Vagina (tissue), 2 donors: ENCODE measurements at regions not wholly inside any gene's neighbourhood (a gene's known extent, or its start where the extent isn't known, plus 50 kb on each side); places are given as distances from the start of the nearest gene placed in this dataset.

ENCODE experiments used
- DNase-seq, 2 donors: peaks; one replicate each; pipeline ENCODE4 v3.0.0-alpha.2; 2017; ENCODE audit errors: extremely low spot score in 2 of 2
- H3K27ac ChIP-seq: fragments of 200-600 bp; sonication (generic); one replicate; pipeline ENCODE4 v1.5.1; 2019
- H3K27me3 ChIP-seq: fragments of 200-600 bp; sonication (generic); one replicate; pipeline ENCODE4 v1.5.1; 2019
- H3K36me3 ChIP-seq, 2 donors: fragments of 200-600 bp; sonication (generic); one replicate each; pipeline ENCODE4 v1.5.1; 2017 to 2019
- H3K4me1 ChIP-seq: fragments of 200-600 bp; sonication (generic); one replicate; pipeline ENCODE4 v1.5.1; 2019
- H3K4me3 ChIP-seq, 2 donors: fragments of 200-600 bp; sonication (generic); 1 replicate in 1 of 2; 2 replicates in 1 of 2; pipeline ENCODE4 v1.5.1; 2016 to 2019
- H3K9me3 ChIP-seq: fragments of 200-600 bp; sonication (generic); one replicate; pipeline ENCODE4 v1.5.1; 2019
- POLR2A ChIP-seq, 2 donors: fragments of 450-650 bp; IDR thresholded peaks; one replicate each; pipeline ENCODE4 v1.6.1; 2017; ENCODE audit warnings: antibody characterized with exemption in 2 of 2, mild to moderate bottlenecking in 2 of 2, moderate library complexity in 2 of 2
- POLR2AphosphoS5 ChIP-seq, 2 donors: sonication (generic); formaldehyde crosslinking; IDR thresholded peaks; one replicate each; pipeline ENCODE4 v1.9.0; 2017; ENCODE audit warnings: antibody characterized with exemption in 2 of 2, mild to moderate bottlenecking in 2 of 2, low read depth in 1 of 2; ENCODE audit not compliant: insufficient read depth in 1 of 2
- intact Hi-C: fragments of 100-400 bp; cut with DNase I; formaldehyde crosslinking; loops from one replicate; pipeline ENCODE4 v1.15.1; 2023
- TF ChIP-seq, protein P1 (sequence below), 3 experiments: fragments of 450-650 bp in 2 of 3; fragments of 200-600 bp in 1 of 3; sonication (generic) in 1 of 3; IDR thresholded peaks; one replicate each; pipeline ENCODE4 v1.5.1; 2017 to 2019; ENCODE audit warnings: antibody characterized with exemption in 3 of 3, mild to moderate bottlenecking in 2 of 3, moderate library complexity in 2 of 3

DNA sequence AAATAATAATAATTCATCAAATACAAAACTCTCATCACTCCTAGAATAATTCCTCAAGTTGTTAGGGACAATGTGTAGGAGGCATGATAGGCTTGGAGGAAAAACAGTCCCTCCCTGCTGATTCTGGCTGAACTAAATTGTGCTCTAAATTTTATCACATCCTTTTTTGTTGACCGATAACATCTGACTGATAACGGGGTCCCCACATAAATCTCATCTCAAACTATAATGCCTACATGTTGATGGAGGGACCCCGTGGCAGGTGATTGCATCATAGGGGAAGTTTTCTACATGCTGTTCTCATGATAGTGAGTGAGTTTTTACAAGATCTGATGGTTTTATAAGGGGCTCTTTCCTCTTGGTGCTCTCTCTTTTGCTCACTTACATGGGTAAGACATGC, 1043.5 kb upstream of the SORCS1 start:
- Histone ChIP-seq H3K27ac (no peak overlapping the region), H3K9me3 (no peaks in the 10 kb centered on the region), H3K27me3 (no peaks in the 10 kb centered on the region), H3K4me3 (no peak overlapping the region), H3K36me3 (no peaks in the 10 kb centered on the region), H3K4me1 (no peaks in the 10 kb centered on the region)
- intact Hi-C loops = no loop called here
- no peak for DNase-seq
- TF ChIP-seq POLR2A (IDR thresholded peaks at IDR 0.05) (no peak), POLR2AphosphoS5 (IDR thresholded peaks at IDR 0.05; ENCODE audit: insufficient read depth in 1 of 2, low read depth in 1 of 2) (no peak)
- TF ChIP-seq, protein P1, sequence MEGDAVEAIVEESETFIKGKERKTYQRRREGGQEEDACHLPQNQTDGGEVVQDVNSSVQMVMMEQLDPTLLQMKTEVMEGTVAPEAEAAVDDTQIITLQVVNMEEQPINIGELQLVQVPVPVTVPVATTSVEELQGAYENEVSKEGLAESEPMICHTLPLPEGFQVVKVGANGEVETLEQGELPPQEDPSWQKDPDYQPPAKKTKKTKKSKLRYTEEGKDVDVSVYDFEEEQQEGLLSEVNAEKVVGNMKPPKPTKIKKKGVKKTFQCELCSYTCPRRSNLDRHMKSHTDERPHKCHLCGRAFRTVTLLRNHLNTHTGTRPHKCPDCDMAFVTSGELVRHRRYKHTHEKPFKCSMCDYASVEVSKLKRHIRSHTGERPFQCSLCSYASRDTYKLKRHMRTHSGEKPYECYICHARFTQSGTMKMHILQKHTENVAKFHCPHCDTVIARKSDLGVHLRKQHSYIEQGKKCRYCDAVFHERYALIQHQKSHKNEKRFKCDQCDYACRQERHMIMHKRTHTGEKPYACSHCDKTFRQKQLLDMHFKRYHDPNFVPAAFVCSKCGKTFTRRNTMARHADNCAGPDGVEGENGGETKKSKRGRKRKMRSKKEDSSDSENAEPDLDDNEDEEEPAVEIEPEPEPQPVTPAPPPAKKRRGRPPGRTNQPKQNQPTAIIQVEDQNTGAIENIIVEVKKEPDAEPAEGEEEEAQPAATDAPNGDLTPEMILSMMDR (IDR thresholded peaks at IDR 0.05) = no peak

DNA sequence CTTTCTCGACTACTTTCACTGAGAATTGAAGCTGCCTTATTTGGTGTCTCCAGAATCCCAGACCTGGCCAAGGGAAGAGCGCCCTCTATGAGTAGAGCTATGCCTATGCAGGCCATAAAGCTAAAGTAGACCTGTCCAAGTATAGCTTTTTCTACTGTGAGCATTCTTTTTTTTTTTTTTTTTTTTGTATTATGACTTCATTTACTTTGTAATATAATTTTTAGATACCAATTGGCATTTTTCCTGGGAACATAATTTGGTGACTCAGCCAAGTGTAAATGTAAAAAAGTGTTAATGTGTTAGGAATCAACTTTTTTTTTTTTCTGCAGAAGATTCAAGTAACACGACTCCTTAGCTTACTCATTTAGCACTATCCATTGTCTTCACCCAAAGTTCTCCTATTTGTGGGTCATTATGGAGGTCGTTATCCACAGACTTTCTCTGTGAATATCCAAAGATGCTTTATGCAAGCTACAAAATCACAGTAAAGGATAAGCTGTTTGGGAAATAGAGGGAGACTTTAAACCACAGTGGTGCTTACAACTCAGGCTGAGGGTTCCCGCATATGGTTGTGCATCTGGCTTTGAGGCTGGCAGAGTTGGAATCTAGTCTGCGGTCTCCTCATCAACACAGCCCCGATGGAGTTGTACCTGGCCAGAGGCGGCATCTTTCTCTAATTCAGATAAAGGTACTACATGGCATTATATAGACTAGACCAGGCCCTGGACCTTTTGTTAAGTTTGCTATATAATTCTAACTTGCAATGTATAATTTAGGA, 1040.2 kb upstream of the SORCS1 start:
- no peaks in the 10 kb centered on the region for H3K27me3 ChIP-seq
- no peak overlapping the region for H3K27ac ChIP-seq
- no peaks in the 10 kb centered on the region for H3K9me3 ChIP-seq
- H3K4me1 ChIP-seq = no peaks in the 10 kb centered on the region
- DNase-seq = no peak
- H3K36me3 ChIP-seq = no peaks in the 10 kb centered on the region
- H3K4me3 ChIP-seq = no peak overlapping the region
- intact Hi-C loops = no loop called here
- TF ChIP-seq, protein P1 (IDR thresholded peaks at IDR 0.05) = peak in 1 of 3 experiments; percentile 18
- no peak for TF ChIP-seq POLR2AphosphoS5 (IDR thresholded peaks at IDR 0.05; ENCODE audit: insufficient read depth in 1 of 2, low read depth in 1 of 2)
- no peak for TF ChIP-seq POLR2A (IDR thresholded peaks at IDR 0.05)

DNA sequence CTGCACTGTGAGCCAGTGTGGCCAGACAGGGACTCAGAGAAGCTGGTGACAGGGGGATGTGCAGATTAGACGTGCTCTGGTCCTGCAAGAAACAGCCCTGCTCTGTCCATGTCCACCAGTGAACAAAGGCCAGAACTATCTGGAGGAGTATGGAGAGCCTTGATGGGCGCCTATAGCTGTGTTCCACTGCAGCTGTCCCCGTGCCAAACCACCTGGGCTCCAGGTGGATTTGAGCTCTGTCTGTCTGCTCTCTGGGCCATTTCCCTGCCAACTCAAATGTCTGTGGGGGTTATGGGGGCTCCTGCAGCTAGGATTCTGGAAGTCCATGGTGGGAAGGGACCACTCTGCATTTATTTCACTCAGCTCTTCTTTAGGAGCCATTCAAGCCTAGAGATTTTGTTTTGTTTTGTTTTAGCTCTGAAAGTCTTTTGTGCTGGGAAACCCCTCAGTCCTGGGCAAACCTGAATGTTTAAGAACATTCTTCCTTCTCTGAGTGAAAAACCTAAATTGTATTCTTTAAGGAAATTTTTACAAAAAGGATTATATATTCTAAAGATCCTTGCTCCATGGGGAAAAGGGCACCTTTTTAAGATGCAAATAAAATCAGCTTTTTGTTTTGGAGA, 1039.5 kb upstream of the SORCS1 start:
- DNase-seq = no peak
- intact Hi-C loops = no loop called here
- Histone ChIP-seq H3K9me3 (no peaks in the 10 kb centered on the region), H3K4me3 (no peak overlapping the region), H3K27me3 (no peaks in the 10 kb centered on the region), H3K4me1 (no peaks in the 10 kb centered on the region), H3K36me3 (no peaks in the 10 kb centered on the region), H3K27ac (no peak overlapping the region)
- TF ChIP-seq, protein P1 (IDR thresholded peaks at IDR 0.05) = no peak
- TF ChIP-seq POLR2A (IDR thresholded peaks at IDR 0.05) (no peak), POLR2AphosphoS5 (IDR thresholded peaks at IDR 0.05; ENCODE audit: insufficient read depth in 1 of 2, low read depth in 1 of 2) (no peak)

DNA sequence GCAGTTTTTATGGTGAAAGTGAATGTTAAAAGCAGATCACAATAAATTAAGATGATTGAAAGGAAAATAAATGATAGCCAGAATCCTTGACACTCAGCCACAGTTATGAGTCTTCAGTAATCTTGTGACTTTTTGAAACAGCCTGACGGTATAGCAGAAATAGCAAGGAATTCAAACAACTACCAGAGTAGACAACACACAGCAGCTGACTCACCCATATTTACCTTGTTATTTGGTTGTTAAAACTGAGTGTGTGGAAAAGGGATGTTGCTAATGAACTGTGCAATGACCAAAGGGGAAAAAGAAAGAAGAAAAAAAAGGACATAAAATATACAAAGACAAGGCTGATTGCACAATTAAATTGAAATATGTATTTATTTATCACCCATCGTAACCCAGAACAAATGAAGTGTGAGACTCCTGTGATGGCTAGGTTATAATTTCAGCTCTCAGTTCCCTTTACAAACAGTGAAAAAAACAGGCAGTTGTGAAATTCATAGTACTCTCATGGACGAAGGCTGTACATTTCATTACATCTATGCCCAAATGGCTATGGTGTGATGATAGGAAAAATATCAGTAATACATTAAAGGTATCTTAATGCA, 1023.0 kb upstream of the SORCS1 start:
- DNase-seq = no peak
- no peaks in the 10 kb centered on the region for H3K27me3 ChIP-seq
- intact Hi-C loops = no loop called here
- no peaks in the 10 kb centered on the region for H3K9me3 ChIP-seq
- H3K27ac ChIP-seq = no peak overlapping the region
- no peaks in the 10 kb centered on the region for H3K4me1 ChIP-seq
- no peaks in the 10 kb centered on the region for H3K36me3 ChIP-seq
- H3K4me3 ChIP-seq = no peak overlapping the region
- no peak for TF ChIP-seq POLR2A (IDR thresholded peaks at IDR 0.05)
- no peak for TF ChIP-seq POLR2AphosphoS5 (IDR thresholded peaks at IDR 0.05; ENCODE audit: insufficient read depth in 1 of 2, low read depth in 1 of 2)
- TF ChIP-seq, protein P1 (IDR thresholded peaks at IDR 0.05) = no peak

DNA sequence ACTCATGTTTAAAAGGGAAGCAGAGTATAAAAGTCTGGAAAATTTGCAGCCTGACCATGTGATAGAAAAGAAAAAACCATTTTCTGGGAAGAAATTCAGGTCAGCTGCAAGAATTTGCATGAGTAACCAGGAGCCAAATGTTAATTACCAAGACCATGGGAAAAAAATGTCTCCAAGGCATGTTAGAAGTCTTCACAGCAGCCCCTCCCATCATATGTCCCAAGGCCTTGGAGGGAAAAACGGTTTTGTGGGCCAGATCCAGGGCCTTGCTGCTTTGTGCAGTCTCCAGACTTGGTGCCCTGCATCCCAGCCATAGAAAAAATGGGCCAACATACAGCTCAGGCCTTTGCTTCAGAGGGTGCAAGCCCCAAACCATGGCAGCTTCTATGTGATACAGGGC, 1019.6 kb upstream of the SORCS1 start:
- DNase-seq = no peak
- Histone ChIP-seq H3K9me3 (no peaks in the 10 kb centered on the region), H3K4me1 (no peaks in the 10 kb centered on the region), H3K27me3 (no peaks in the 10 kb centered on the region), H3K36me3 (no peaks in the 10 kb centered on the region), H3K4me3 (no peak overlapping the region), H3K27ac (no peak overlapping the region)
- no peak for TF ChIP-seq POLR2AphosphoS5 (IDR thresholded peaks at IDR 0.05; ENCODE audit: insufficient read depth in 1 of 2, low read depth in 1 of 2)
- TF ChIP-seq, protein P1 (IDR thresholded peaks at IDR 0.05) = no peak
- no peak for TF ChIP-seq POLR2A (IDR thresholded peaks at IDR 0.05)
- intact Hi-C loops = no loop called here
